ENCODE measurements at regions not wholly inside any gene's neighbourhood (a gene's known extent, or its start where the extent isn't known, plus 50 kb on each side); places are given as distances from the start of the nearest gene placed in this dataset.

- TF ChIP-seq CTCF (IDR thresholded peaks at IDR 0.05) = no peak
- TF ChIP-seq POLR2A (IDR thresholded peaks at IDR 0.05) = no peak
- Histone ChIP-seq H3K4me1 (no peaks in the 10 kb centered on the region), H3K4me3 (no peak overlapping the region), H3K9me3 (peaks cover 0 to 6% (median 0%) of the 10 kb centered on the region in 3 donors), H3K27me3 (no peaks in the 10 kb centered on the region), H3K27ac (no peak overlapping the region), H3K36me3 (no peaks in the 10 kb centered on the region)
- WGBS, 2 donors = 50% methylated on average over 3 of the region's 4 CpGs; no CpG with 5 or more reads in 1 of the 2 donors
- intact Hi-C loops (cut with DNase I) = no loop called here
- DNase-seq = no peak
These were observed 398.9 kb upstream of the ZNF507 start for GRCh38 chr19:31946491-31946890.

GRCh38 chr19:31947436-31948115, 397.8 kb upstream of the ZNF507 start:
- 69 to 76% methylated on average over 17 of the region's 17 CpGs for WGBS, 2 donors
- no peaks in the 10 kb centered on the region for H3K27me3 ChIP-seq
- no peaks in the 10 kb centered on the region for H3K36me3 ChIP-seq
- H3K27ac ChIP-seq = no peak overlapping the region
- intact Hi-C loops (cut with DNase I) = no loop called here
- peaks cover 0 to 6% (median 0%) of the 10 kb centered on the region in 3 donors for H3K9me3 ChIP-seq
- H3K4me1 ChIP-seq = no peaks in the 10 kb centered on the region
- H3K4me3 ChIP-seq = no peak overlapping the region
- no peak for DNase-seq
- TF ChIP-seq POLR2A (IDR thresholded peaks at IDR 0.05) (no peak), CTCF (IDR thresholded peaks at IDR 0.05) (no peak)

- TF ChIP-seq POLR2A (IDR thresholded peaks at IDR 0.05) (no peak), CTCF (IDR thresholded peaks at IDR 0.05) (no peak)
- intact Hi-C loops (cut with DNase I) = no loop called here
- no peaks in the 10 kb centered on the region for H3K9me3 ChIP-seq
- H3K4me3 ChIP-seq = no peak overlapping the region
- DNase-seq = no peak
- H3K27ac ChIP-seq = no peak overlapping the region
- H3K4me1 ChIP-seq = no peaks in the 10 kb centered on the region
- no peaks in the 10 kb centered on the region for H3K36me3 ChIP-seq
- H3K27me3 ChIP-seq = no peaks in the 10 kb centered on the region
- 63 to 81% methylated on average over 1 of the region's 1 CpG for WGBS, 2 donors
These were observed 392.7 kb upstream of the ZNF507 start for GRCh38 chr19:31952693-31953092.

GRCh38 chr19:31955061-31955460, 390.3 kb upstream of the ZNF507 start:
- no peak overlapping the region for H3K27ac ChIP-seq
- TF ChIP-seq POLR2A (IDR thresholded peaks at IDR 0.05) (no peak), CTCF (IDR thresholded peaks at IDR 0.05) (no peak)
- intact Hi-C loops (cut with DNase I) = no loop called here
- 83 to 90% methylated on average over 3 of the region's 3 CpGs for WGBS, 2 donors
- H3K4me1 ChIP-seq = no peaks in the 10 kb centered on the region
- peaks cover 0 to 4% (median 0%) of the 10 kb centered on the region in 3 donors for H3K9me3 ChIP-seq
- no peak overlapping the region for H3K4me3 ChIP-seq
- no peak for DNase-seq
- no peaks in the 10 kb centered on the region for H3K36me3 ChIP-seq
- no peaks in the 10 kb centered on the region for H3K27me3 ChIP-seq

- no peak for DNase-seq
- Histone ChIP-seq H3K4me3 (no peak overlapping the region), H3K27me3 (no peaks in the 10 kb centered on the region), H3K36me3 (no peaks in the 10 kb centered on the region), H3K9me3 (peaks cover 0 to 4% (median 0%) of the 10 kb centered on the region in 3 donors), H3K4me1 (no peaks in the 10 kb centered on the region), H3K27ac (no peak overlapping the region)
- WGBS, 2 donors = 71 to 80% methylated on average over 5 to 6 of the region's 6 CpGs
- intact Hi-C loops (cut with DNase I) = no loop called here
- no peak for TF ChIP-seq POLR2A (IDR thresholded peaks at IDR 0.05)
- TF ChIP-seq CTCF (IDR thresholded peaks at IDR 0.05) = no peak
These were observed 389.5 kb upstream of the ZNF507 start for GRCh38 chr19:31955884-31956283.
